ENCODE measurements at regions not wholly inside any gene's neighbourhood (a gene's known extent, or its start where the extent isn't known, plus 50 kb on each side); places are given as distances from the start of the nearest gene placed in this dataset.

GRCh38 chr6:14804001-14804784 is 441.7 kb upstream of the JARID2 start:
- DNase-seq = no peak

- DNase-seq = no peak
Observed at GRCh38 chr6:14804785-14805210, 441.1 kb upstream of the JARID2 start.

- no peak for DNase-seq
Observed at GRCh38 chr6:14806101-14806500, 439.8 kb upstream of the JARID2 start.

GRCh38 chr6:14807130-14807529 is 438.7 kb upstream of the JARID2 start:
- DNase-seq = no peak

- no peak for DNase-seq
Observed at GRCh38 chr6:14807971-14808370, 437.9 kb upstream of the JARID2 start.

- DNase-seq = no peak
Observed at GRCh38 chr6:14810021-14810420, 435.8 kb upstream of the JARID2 start.

GRCh38 chr6:14811775-14812428 is 434.0 kb upstream of the JARID2 start:
- DNase-seq = no peak

- DNase-seq = no peak
Observed at GRCh38 chr6:14814016-14814415, 431.9 kb upstream of the JARID2 start.

GRCh38 chr6:14816116-14816859 is 429.6 kb upstream of the JARID2 start:
- no peak for DNase-seq

GRCh38 chr6:14817074-14817473 is 428.8 kb upstream of the JARID2 start:
- no peak for DNase-seq

GRCh38 chr6:14818422-14818884 is 427.4 kb upstream of the JARID2 start:
- no peak for DNase-seq

GRCh38 chr6:14819001-14819400 is 426.9 kb upstream of the JARID2 start:
- DNase-seq = no peak

- DNase-seq = no peak
Observed at GRCh38 chr6:14819840-14820420, 425.9 kb upstream of the JARID2 start.

GRCh38 chr6:14822012-14822553 is 423.8 kb upstream of the JARID2 start:
- DNase-seq = no peak

GRCh38 chr6:14822679-14823078 is 423.2 kb upstream of the JARID2 start:
- DNase-seq = no peak

- DNase-seq = no peak
Observed at GRCh38 chr6:14824060-14824459, 421.8 kb upstream of the JARID2 start.

- no peak for DNase-seq
Observed at GRCh38 chr6:14824484-14825275, 421.2 kb upstream of the JARID2 start.

- no peak for DNase-seq
Observed at GRCh38 chr6:14826456-14826855, 419.4 kb upstream of the JARID2 start.

- DNase-seq = no peak
Observed at GRCh38 chr6:14827354-14827753, 418.5 kb upstream of the JARID2 start.

- DNase-seq = no peak
Observed at GRCh38 chr6:14828201-14828611, 417.7 kb upstream of the JARID2 start.

GRCh38 chr6:14831070-14831469 is 414.8 kb upstream of the JARID2 start:
- no peak for DNase-seq

GRCh38 chr6:14831937-14832336 is 413.9 kb upstream of the JARID2 start:
- no peak for DNase-seq
